GM12878 (cell line): ENCODE measurements at regions not wholly inside any gene's neighbourhood (a gene's known extent, or its start where the extent isn't known, plus 50 kb on each side); places are given as distances from the start of the nearest gene placed in this dataset.

Experiments used
- ATAC-seq: fragments of 200-7000 bp; cut with Tn5 transposase; 3 replicates; pipeline ENCODE4 v1.9.1; 2020; ENCODE audit warnings: mild to moderate bottlenecking, moderate library complexity
- BruUV-seq: library from RNA; stranded (reverse); fragments of 400-500 nt; replicated peaks from 2 replicates; lab custom pipeline; 2021; lab: Mats Ljungman, UMichigan
- CTCF ChIA-PET: fragments of 300-600 bp; sonication (Branson Sonifier 250); formaldehyde crosslinking; extraction: SDS; loops from one replicate; lab custom pipeline; 2021; ENCODE audit warnings: inconsistent platforms; lab: Yijun Ruan, JAX
- POLR2A ChIA-PET: fragments of 350-600 bp; formaldehyde crosslinking; extraction: SDS; loops from one replicate; lab custom pipeline; 2021; ENCODE audit warnings: inconsistent platforms; lab: Charles Lee
- RAD21 ChIA-PET: fragments of 300-600 bp; sonication (Branson Sonifier 250); formaldehyde crosslinking; loops from one replicate; lab custom pipeline; 2023; ENCODE audit warnings: antibody characterized with exemption; ENCODE audit not compliant: unreplicated experiment; lab: Charles Lee
- SMC1A ChIA-PET: fragments of 300-600 bp; sonication (Branson Sonifier 250); formaldehyde crosslinking; loops from one replicate; lab custom pipeline; 2023; ENCODE audit not compliant: unreplicated experiment, uncharacterized antibody; lab: Charles Lee
- DNase-seq: peaks from one replicate; pipeline ENCODE4 v3.0.0-alpha.2; 2011; ENCODE audit warnings: low read depth, low spot score
- FAIRE-seq: peaks from 3 replicates; lab custom pipeline; 2011; peaks lifted over from hg19 to GRCh38; lab: Jason Lieb, UNC
- H2AFZ ChIP-seq: 2 replicates; pipeline ENCODE4 v1.6.0; 2011; ENCODE audit warnings: low read depth, low read length, control low read depth; ENCODE audit not compliant: control insufficient read depth
- H3K27ac ChIP-seq: 2 replicates; pipeline ENCODE4 v1.5.1; 2011; ENCODE audit warnings: control low read depth; ENCODE audit not compliant: control insufficient read depth, insufficient read depth
- H3K27me3 ChIP-seq, 2 experiments: replicated peaks in 1 of 2; 2 replicates each; pipeline versions ENCODE4 v1.6.0 to v1.6.1; 2011; ENCODE audit warnings: low read length in 1 of 2; ENCODE audit not compliant: control insufficient read depth in 2 of 2, insufficient read depth in 2 of 2
- H3K36me3 ChIP-seq, 2 experiments: 2 replicates each; pipeline ENCODE4 v1.5.1; 2011; ENCODE audit warnings: low read length in 1 of 2; ENCODE audit not compliant: control insufficient read depth in 2 of 2, insufficient read depth in 2 of 2
- H3K4me1 ChIP-seq: 2 replicates; pipeline ENCODE4 v1.6.1; 2011; ENCODE audit warnings: mild to moderate bottlenecking, low read length, moderate library complexity, mixed read lengths; ENCODE audit not compliant: control insufficient read depth, insufficient read depth
- H3K4me2 ChIP-seq: 2 replicates; pipeline ENCODE4 v1.6.0; 2011; ENCODE audit warnings: control low read depth; ENCODE audit not compliant: control insufficient read depth, insufficient read depth
- H3K4me3 ChIP-seq: fragments of 200-600 bp; sonication (generic); 2 replicates; pipeline ENCODE4 v1.5.1; 2016
- H3K79me2 ChIP-seq: 2 replicates; pipeline ENCODE4 v1.6.0; 2011; ENCODE audit warnings: low read length; ENCODE audit not compliant: control insufficient read depth, insufficient read depth
- H3K9ac ChIP-seq: 2 replicates; pipeline ENCODE4 v1.8.0; 2011; ENCODE audit warnings: low read length, control low read depth, mixed read lengths; ENCODE audit not compliant: control insufficient read depth, insufficient read depth
- H3K9me3 ChIP-seq: replicated peaks from 3 replicates; pipeline ENCODE4 v1.5.1; 2011; ENCODE audit warnings: mild to moderate bottlenecking, low read length; ENCODE audit not compliant: control insufficient read depth, insufficient read depth
- H4K20me1 ChIP-seq: 2 replicates; pipeline ENCODE4 v1.6.0; 2011; ENCODE audit not compliant: control insufficient read depth, insufficient read depth
- BRCA1 ChIP-seq: IDR thresholded peaks from 2 replicates; pipeline ENCODE4 v1.6.1; 2011; ENCODE audit warnings: low read depth, low read length, improper control_type of control experiment
- CHD4 ChIP-seq: fragments of 200-600 bp; sonication (generic); IDR thresholded peaks from 2 replicates; pipeline ENCODE4 v1.6.1; 2016; ENCODE audit warnings: mild to moderate bottlenecking
- DPF2 ChIP-seq: fragments of 450-650 bp; IDR thresholded peaks from 2 replicates; pipeline ENCODE4 v1.6.1; 2017; ENCODE audit warnings: mild to moderate bottlenecking
- ETV6 ChIP-seq, 2 experiments: fragments of 450-650 bp in 1 of 2; IDR thresholded peaks in 1 of 2; conservative IDR thresholded peaks in 1 of 2; 2 replicates each; pipeline ENCODE4 v1.6.1; 2014; ENCODE audit warnings: antibody characterized with exemption in 1 of 2, borderline replicate concordance in 1 of 2, low read depth in 1 of 2, mild to moderate bottlenecking in 1 of 2, moderate library complexity in 1 of 2
- GABPA ChIP-seq: IDR thresholded peaks from 2 replicates; pipeline ENCODE4 v1.6.1; 2014; ENCODE audit warnings: antibody characterized with exemption, low read depth, mild to moderate bottlenecking, inconsistent platforms
- MTA3 ChIP-seq: IDR thresholded peaks from 2 replicates; pipeline ENCODE4 v1.6.1; 2012; ENCODE audit warnings: low read length, inconsistent platforms, borderline replicate concordance
- POLR2A ChIP-seq: IDR thresholded peaks from 2 replicates; pipeline ENCODE4 v1.6.1; 2011; ENCODE audit warnings: low read depth, mild to moderate bottlenecking, low read length
- RCOR1 ChIP-seq: conservative IDR thresholded peaks from 2 replicates; pipeline ENCODE4 v1.6.1; 2012; ENCODE audit warnings: low read depth, low read length, improper control_type of control experiment
- TCF12 ChIP-seq: IDR thresholded peaks from 2 replicates; pipeline ENCODE4 v1.6.1; 2011; ENCODE audit warnings: low read depth, mild to moderate bottlenecking, low read length
- YBX1 ChIP-seq: fragments of 450-650 bp; IDR thresholded peaks from 2 replicates; pipeline ENCODE4 v1.6.1; 2016; ENCODE audit warnings: antibody characterized with exemption
- ZNF217 ChIP-seq: fragments of 450-650 bp; IDR thresholded peaks from 2 replicates; pipeline ENCODE4 v1.6.1; 2017; ENCODE audit warnings: antibody characterized with exemption, mild to moderate bottlenecking
- ZNF24 ChIP-seq: fragments of 450-650 bp; IDR thresholded peaks from 2 replicates; pipeline ENCODE4 v1.6.1; 2017; ENCODE audit warnings: antibody characterized with exemption, mild to moderate bottlenecking
- ZZZ3 ChIP-seq: IDR thresholded peaks from 2 replicates; pipeline ENCODE4 v1.6.1; 2011; ENCODE audit warnings: low read depth; ENCODE audit not compliant: control insufficient read depth, insufficient read length
- WGBS: methylation state at CpG from one replicate; pipeline ENCODE4 v1.1.6; 2016; ENCODE audit warnings: low lambda C conversion rate; ENCODE audit not compliant: insufficient replicate concordance, insufficient coverage; ENCODE audit errors: missing lambda C conversion rate; 5-methylcytosine and 5-hydroxymethylcytosine counted together
- in situ Hi-C: fragments of 300-500 bp; cut with MboI; formaldehyde crosslinking; loops from 9 replicates; pipeline ENCODE4 v1.14.3; 2018; ENCODE audit warnings: mixed read lengths
- intact Hi-C: fragments of 100-400 bp; cut with micrococcal nuclease; formaldehyde crosslinking; loops from one replicate; pipeline ENCODE4 v1.14.2; 2022; ENCODE audit not compliant: unreplicated experiment
- TF ChIP-seq, protein P1 (sequence below): fragments of 450-650 bp; formaldehyde crosslinking; IDR thresholded peaks from 2 replicates; pipeline ENCODE4 v1.5.0; 2022; ENCODE audit warnings: mild to moderate bottlenecking, missing genetic modification characterization
- TF ChIP-seq, protein P2 (sequence below): IDR thresholded peaks from 2 replicates; pipeline ENCODE4 v1.6.1; 2011; ENCODE audit warnings: borderline replicate concordance, low read depth, mild to moderate bottlenecking, moderate library complexity, low read length; ENCODE audit not compliant: insufficient read depth, poor library complexity, severe bottlenecking
- TF ChIP-seq, protein P3 (sequence below): fragments of 150-350 bp; IDR thresholded peaks from 2 replicates; pipeline ENCODE4 v1.6.1; 2014; ENCODE audit warnings: mild to moderate bottlenecking, low read depth, low read length
- TF ChIP-seq, protein P4 (sequence below): fragments of 450-650 bp; formaldehyde crosslinking; IDR thresholded peaks from 2 replicates; pipeline ENCODE4 v1.4.0; 2020; ENCODE audit warnings: mild to moderate bottlenecking, moderate library complexity

DNA sequence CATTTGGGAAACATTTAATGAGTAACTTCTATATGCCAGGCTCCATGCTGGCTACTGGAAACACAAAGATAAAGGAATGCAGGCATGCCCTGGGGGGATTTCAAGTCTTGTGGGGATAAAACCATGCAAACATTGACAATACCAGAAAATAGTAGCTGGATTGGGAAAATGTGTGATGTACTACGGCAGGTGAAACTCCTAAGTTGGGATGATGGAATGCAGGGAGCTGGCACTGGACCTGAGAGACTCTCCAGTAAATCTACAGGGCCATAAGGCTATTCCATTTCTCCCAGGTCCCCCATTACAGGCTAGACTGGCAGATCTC lies 68.2 kb upstream of the NTRK3 start:
- TF ChIP-seq ETV6 (conservative IDR thresholded peaks at IDR 0.05 in 1 of 2, IDR thresholded peaks at IDR 0.05 in 1 of 2; ENCODE audit: borderline replicate concordance in 1 of 2, low read depth in 1 of 2) (no peak), ZNF24 (no peak), MTA3 (no peak), CHD4 (no peak), DPF2 (no peak), POLR2A (no peak), GABPA (no peak), ZZZ3 (no peak), ZNF217 (no peak), BRCA1 (no peak), YBX1 (no peak), RCOR1 (no peak), TCF12 (no peak)
- TF ChIP-seq, protein P1, sequence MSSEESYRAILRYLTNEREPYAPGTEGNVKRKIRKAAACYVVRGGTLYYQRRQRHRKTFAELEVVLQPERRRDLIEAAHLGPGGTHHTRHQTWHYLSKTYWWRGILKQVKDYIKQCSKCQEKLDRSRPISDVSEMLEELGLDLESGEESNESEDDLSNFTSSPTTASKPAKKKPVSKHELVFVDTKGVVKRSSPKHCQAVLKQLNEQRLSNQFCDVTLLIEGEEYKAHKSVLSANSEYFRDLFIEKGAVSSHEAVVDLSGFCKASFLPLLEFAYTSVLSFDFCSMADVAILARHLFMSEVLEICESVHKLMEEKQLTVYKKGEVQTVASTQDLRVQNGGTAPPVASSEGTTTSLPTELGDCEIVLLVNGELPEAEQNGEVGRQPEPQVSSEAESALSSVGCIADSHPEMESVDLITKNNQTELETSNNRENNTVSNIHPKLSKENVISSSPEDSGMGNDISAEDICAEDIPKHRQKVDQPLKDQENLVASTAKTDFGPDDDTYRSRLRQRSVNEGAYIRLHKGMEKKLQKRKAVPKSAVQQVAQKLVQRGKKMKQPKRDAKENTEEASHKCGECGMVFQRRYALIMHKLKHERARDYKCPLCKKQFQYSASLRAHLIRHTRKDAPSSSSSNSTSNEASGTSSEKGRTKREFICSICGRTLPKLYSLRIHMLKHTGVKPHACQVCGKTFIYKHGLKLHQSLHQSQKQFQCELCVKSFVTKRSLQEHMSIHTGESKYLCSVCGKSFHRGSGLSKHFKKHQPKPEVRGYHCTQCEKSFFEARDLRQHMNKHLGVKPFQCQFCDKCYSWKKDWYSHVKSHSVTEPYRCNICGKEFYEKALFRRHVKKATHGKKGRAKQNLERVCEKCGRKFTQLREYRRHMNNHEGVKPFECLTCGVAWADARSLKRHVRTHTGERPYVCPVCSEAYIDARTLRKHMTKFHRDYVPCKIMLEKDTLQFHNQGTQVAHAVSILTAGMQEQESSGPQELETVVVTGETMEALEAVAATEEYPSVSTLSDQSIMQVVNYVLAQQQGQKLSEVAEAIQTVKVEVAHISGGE (CRISPR knock-in tag), result no peak
- TF ChIP-seq, protein P2, sequence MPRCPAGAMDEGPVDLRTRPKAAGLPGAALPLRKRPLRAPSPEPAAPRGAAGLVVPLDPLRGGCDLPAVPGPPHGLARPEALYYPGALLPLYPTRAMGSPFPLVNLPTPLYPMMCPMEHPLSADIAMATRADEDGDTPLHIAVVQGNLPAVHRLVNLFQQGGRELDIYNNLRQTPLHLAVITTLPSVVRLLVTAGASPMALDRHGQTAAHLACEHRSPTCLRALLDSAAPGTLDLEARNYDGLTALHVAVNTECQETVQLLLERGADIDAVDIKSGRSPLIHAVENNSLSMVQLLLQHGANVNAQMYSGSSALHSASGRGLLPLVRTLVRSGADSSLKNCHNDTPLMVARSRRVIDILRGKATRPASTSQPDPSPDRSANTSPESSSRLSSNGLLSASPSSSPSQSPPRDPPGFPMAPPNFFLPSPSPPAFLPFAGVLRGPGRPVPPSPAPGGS, result no peak
- TF ChIP-seq, protein P3, sequence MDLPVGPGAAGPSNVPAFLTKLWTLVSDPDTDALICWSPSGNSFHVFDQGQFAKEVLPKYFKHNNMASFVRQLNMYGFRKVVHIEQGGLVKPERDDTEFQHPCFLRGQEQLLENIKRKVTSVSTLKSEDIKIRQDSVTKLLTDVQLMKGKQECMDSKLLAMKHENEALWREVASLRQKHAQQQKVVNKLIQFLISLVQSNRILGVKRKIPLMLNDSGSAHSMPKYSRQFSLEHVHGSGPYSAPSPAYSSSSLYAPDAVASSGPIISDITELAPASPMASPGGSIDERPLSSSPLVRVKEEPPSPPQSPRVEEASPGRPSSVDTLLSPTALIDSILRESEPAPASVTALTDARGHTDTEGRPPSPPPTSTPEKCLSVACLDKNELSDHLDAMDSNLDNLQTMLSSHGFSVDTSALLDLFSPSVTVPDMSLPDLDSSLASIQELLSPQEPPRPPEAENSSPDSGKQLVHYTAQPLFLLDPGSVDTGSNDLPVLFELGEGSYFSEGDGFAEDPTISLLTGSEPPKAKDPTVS, result no peak
- TF ChIP-seq, protein P4, sequence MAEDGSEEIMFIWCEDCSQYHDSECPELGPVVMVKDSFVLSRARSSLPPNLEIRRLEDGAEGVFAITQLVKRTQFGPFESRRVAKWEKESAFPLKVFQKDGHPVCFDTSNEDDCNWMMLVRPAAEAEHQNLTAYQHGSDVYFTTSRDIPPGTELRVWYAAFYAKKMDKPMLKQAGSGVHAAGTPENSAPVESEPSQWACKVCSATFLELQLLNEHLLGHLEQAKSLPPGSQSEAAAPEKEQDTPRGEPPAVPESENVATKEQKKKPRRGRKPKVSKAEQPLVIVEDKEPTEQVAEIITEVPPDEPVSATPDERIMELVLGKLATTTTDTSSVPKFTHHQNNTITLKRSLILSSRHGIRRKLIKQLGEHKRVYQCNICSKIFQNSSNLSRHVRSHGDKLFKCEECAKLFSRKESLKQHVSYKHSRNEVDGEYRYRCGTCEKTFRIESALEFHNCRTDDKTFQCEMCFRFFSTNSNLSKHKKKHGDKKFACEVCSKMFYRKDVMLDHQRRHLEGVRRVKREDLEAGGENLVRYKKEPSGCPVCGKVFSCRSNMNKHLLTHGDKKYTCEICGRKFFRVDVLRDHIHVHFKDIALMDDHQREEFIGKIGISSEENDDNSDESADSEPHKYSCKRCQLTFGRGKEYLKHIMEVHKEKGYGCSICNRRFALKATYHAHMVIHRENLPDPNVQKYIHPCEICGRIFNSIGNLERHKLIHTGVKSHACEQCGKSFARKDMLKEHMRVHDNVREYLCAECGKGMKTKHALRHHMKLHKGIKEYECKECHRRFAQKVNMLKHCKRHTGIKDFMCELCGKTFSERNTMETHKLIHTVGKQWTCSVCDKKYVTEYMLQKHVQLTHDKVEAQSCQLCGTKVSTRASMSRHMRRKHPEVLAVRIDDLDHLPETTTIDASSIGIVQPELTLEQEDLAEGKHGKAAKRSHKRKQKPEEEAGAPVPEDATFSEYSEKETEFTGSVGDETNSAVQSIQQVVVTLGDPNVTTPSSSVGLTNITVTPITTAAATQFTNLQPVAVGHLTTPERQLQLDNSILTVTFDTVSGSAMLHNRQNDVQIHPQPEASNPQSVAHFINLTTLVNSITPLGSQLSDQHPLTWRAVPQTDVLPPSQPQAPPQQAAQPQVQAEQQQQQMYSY (CRISPR knock-in tag), result no peak
- no peak overlapping the region for H3K4me2 ChIP-seq
- no peak overlapping the region for H2AFZ ChIP-seq
- SMC1A ChIA-PET, result no interaction called here
- H3K9me3 ChIP-seq, result no peaks in the 10 kb centered on the region
- no peaks in the 10 kb centered on the region for H4K20me1 ChIP-seq
- no peaks in the 10 kb centered on the region for H3K4me1 ChIP-seq
- intact Hi-C loops, result no loop called here
- ATAC-seq, result no peak
- H3K9ac ChIP-seq, result no peak overlapping the region
- no peaks in the 10 kb centered on the region for H3K36me3 ChIP-seq
- H3K79me2 ChIP-seq, result no peaks in the 10 kb centered on the region
- peaks cover 0 to 2% of the 10 kb centered on the region in 2 experiments; a peak in 2 of 4 replicates for H3K27me3 ChIP-seq
- CTCF ChIA-PET, result no interaction called here
- WGBS, result 23% methylated on average over 1 of the region's 1 CpG
- POLR2A ChIA-PET, result no interaction called here
- no peak for FAIRE-seq
- RAD21 ChIA-PET, result no interaction called here
- in situ Hi-C loops, result no loop called here
- H3K4me3 ChIP-seq, result no peak overlapping the region
- DNase-seq, result no peak
- H3K27ac ChIP-seq, result no peak overlapping the region
- no TSS peak for BruUV-seq
